ENCODE measurements at regions not wholly inside any gene's neighbourhood (a gene's known extent, or its start where the extent isn't known, plus 50 kb on each side); places are given as distances from the start of the nearest gene placed in this dataset.

DNA sequence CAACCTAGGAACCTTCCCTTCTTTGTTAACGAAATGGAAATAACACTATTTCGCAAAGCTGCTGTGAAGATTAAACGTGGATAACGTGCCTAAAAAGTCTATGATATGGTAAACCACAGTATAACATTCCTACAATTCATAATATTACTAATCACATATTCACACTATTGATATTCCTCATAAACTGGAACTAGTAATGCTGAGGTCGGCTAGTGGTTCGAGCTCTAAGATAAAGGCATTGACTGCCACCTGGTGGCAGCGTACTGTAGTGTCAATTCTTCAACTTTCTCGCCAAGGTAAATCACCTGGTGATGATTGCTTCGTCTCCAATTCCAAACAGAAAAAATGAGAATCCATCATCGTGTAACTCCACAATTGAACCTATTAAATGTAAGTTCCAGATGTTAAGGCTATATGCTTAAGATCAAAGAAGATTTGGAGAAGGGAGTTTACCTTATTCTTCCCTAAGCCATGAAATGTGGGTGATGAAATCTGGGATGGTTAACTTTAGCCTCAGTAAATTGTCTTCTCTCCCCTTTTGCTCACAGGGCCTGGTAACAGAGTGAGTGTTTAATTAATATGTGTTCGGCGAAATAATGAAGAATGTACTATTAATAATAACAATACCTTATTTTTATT is 197.5 kb upstream of the TMEM132C start:
- TF ChIP-seq, protein P1, sequence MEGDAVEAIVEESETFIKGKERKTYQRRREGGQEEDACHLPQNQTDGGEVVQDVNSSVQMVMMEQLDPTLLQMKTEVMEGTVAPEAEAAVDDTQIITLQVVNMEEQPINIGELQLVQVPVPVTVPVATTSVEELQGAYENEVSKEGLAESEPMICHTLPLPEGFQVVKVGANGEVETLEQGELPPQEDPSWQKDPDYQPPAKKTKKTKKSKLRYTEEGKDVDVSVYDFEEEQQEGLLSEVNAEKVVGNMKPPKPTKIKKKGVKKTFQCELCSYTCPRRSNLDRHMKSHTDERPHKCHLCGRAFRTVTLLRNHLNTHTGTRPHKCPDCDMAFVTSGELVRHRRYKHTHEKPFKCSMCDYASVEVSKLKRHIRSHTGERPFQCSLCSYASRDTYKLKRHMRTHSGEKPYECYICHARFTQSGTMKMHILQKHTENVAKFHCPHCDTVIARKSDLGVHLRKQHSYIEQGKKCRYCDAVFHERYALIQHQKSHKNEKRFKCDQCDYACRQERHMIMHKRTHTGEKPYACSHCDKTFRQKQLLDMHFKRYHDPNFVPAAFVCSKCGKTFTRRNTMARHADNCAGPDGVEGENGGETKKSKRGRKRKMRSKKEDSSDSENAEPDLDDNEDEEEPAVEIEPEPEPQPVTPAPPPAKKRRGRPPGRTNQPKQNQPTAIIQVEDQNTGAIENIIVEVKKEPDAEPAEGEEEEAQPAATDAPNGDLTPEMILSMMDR (IDR thresholded peaks at IDR 0.05; ENCODE audit: low read length, missing control alignments), result peak; percentile 57
- no peak overlapping the region for H3K4me3 ChIP-seq (replicated peaks; ENCODE audit: low read depth, low read length)
- DNase-seq (ENCODE audit: low read depth), result peak; percentile 41

DNA sequence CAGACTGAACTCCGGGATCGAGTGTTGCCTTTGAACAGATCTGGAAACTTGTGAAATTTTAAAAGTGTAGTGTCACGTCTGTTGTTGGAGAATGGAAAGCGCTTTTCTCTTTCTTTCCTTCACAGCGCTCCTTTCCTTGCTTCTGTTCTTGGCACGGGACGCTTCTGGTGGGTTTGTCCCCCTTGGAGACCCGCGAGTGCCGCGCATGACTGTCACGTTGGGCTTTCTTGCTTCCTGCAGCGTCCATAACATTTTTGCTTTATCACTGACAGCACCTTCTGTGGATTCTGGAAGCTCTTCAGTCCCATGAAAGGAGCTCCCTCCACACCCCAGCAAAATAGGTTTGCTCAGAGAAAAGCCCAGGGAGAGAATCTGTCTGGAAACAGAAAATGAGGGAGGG is 193.0 kb upstream of the TMEM132C start:
- no peak for DNase-seq (ENCODE audit: low read depth)
- H3K4me3 ChIP-seq (replicated peaks; ENCODE audit: low read depth, low read length), result no peak overlapping the region
- TF ChIP-seq, protein P1 (IDR thresholded peaks at IDR 0.05; ENCODE audit: low read length, missing control alignments), result no peak

DNA sequence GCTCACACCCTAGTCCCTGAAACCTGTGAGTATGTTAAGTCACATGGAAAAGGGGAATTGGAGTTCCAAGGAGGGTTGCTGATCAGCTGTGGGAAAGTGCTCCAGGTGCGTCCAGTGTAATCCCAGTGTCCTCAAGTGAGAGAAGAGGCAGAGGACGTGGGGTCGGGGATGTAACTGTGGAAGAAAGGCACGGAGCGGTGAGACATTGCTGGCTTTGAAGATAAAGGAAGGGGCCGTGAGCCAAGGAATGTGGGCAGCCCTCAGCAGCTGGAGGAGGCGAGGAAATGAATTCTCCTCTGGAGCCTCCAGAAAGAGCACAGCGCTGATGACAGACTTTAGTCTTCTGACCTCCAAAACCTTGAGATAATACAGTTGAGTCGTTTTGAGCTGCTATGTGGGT is 191.6 kb upstream of the TMEM132C start:
- no peak overlapping the region for H3K4me3 ChIP-seq (replicated peaks; ENCODE audit: low read depth, low read length)
- TF ChIP-seq, protein P1 (IDR thresholded peaks at IDR 0.05; ENCODE audit: low read length, missing control alignments), result no peak
- DNase-seq (ENCODE audit: low read depth), result no peak

DNA sequence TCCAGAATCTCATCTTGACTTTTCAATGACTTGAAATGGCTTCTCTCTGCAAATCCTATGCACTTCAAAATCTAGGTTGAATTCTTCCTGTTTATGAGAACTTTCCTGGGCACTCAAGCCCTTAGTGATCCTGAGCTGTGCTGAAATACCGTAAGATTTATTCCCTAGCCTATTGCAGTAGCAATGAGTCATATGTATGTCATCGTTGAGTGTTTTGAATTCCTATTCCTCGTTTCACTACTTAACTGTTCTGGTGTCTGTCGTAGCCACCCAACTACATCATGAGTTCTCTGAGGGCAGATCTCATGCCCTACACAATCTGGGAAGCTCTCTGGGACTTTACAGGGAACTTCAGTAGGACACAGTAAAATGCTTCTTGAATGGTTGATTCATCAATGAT is 190.8 kb upstream of the TMEM132C start:
- DNase-seq (ENCODE audit: low read depth), result peak; percentile 16
- no peak overlapping the region for H3K4me3 ChIP-seq (replicated peaks; ENCODE audit: low read depth, low read length)
- TF ChIP-seq, protein P1 (IDR thresholded peaks at IDR 0.05; ENCODE audit: low read length, missing control alignments), result no peak

DNA sequence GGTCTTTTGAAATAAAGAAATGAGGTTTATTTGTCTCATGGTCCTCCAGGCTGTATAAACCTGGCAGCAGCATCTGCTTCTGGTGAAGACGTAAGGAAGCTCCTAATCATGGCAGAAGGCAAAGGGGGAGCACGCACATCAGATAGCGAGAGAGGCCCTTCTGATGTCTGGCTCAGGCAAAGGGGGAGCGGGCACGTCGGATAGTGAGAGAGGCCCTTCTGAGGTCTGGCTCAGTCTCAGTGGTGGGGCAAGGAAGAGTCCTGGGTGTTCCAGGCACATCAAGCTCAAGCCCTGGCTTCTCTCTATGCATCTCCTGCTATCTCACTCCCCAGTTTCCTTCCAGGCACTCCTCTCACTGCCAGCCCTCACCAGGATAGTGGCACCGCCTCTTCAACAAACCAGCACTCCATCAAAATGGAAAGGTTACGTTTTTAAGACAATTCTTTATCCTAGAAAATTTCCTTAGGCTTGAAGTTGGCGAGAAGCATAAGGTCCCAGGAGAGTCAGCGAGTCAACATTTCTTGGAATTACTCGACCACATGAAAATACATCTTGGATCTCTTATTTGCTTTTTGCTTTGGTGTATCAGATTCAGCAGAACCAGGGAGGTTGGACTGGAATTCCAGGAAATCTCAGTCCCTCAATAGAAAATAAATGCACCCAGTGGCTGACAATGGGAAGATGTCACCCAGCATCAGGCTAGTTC is 189.6 kb upstream of the TMEM132C start:
- no peak overlapping the region for H3K4me3 ChIP-seq (replicated peaks; ENCODE audit: low read depth, low read length)
- TF ChIP-seq, protein P1 (IDR thresholded peaks at IDR 0.05; ENCODE audit: low read length, missing control alignments), result no peak
- DNase-seq (ENCODE audit: low read depth), result no peak

DNA sequence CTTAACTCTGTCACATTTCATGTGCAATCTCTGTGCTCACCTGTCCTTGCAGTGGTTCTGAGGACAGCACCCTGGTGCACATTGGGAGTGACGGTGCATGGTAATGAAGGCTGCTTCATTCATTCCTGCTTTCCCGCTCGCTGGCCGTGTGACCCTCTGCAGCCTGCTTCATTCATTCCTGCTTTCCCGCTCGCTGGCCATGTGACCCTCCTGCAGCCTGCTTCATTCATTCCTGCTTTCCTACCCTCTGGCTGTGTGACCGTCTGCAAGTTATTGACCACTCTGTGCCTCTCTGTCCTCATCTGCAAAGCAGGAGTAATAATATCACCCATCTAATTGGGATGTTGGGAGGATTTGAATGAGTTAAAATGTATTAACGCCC is 189.1 kb upstream of the TMEM132C start:
- no peak for DNase-seq (ENCODE audit: low read depth)

More for the DNA sequence above, 189.1 kb upstream of the TMEM132C start:
- TF ChIP-seq, protein P1 (IDR thresholded peaks at IDR 0.05; ENCODE audit: low read length, missing control alignments), result no peak
- H3K4me3 ChIP-seq (replicated peaks; ENCODE audit: low read depth, low read length), result no peak overlapping the region

All from fibroblast of pulmonary artery (primary cell).